ENCODE measurements at regions not wholly inside any gene's neighbourhood (a gene's known extent, or its start where the extent isn't known, plus 50 kb on each side); places are given as distances from the start of the nearest gene placed in this dataset.

- Histone ChIP-seq H4K91ac (ENCODE audit: low read depth, low read length) (no peak overlapping the region), H3K79me2 (ENCODE audit: control insufficient read depth, insufficient read depth, low read length, poor library complexity) (no peaks in the 10 kb centered on the region), H2BK120ac (ENCODE audit: insufficient read depth, low read length, poor library complexity) (no peak overlapping the region), H3K27me3 (ENCODE audit: insufficient read depth, low read length) (no peaks in the 10 kb centered on the region), H2AK5ac (ENCODE audit: low read length) (no peak overlapping the region), H3K27ac (ENCODE audit: low read depth, low read length) (no peak overlapping the region), H2BK12ac (ENCODE audit: low read length) (no peak overlapping the region), H3K4me2 (ENCODE audit: low read length) (no peak overlapping the region), H3K9me3 (ENCODE audit: insufficient read depth, low read depth, low read length) (no peaks in the 10 kb centered on the region), H4K8ac (ENCODE audit: low read depth, low read length) (no peak overlapping the region), H2BK5ac (ENCODE audit: low read depth, low read length, poor library complexity) (no peak overlapping the region), H4K12ac (ENCODE audit: low read depth, low read length) (no peak overlapping the region), H3K4ac (ENCODE audit: low read depth, low read length) (no peak overlapping the region), H3K36me3 (ENCODE audit: control insufficient read depth in 1 of 2, insufficient read depth in 2 of 2, low read length in 2 of 2) (no peaks in the 10 kb centered on the region), H3K9ac (ENCODE audit: low read length) (no peak overlapping the region), H3K4me1 (ENCODE audit: control insufficient read depth in 1 of 2, insufficient read depth in 2 of 2, low read length in 2 of 2) (no peaks in the 10 kb centered on the region), H3K23ac (ENCODE audit: low read length) (no peak overlapping the region), H3K18ac (ENCODE audit: low read length) (no peak overlapping the region), H3K14ac (ENCODE audit: low read length) (no peak overlapping the region), H2AFZ (ENCODE audit: insufficient read depth, low read length, poor library complexity) (no peak overlapping the region), H3K4me3 (ENCODE audit: low read depth, low read length) (no peak overlapping the region), H3K79me1 (ENCODE audit: low read length) (no peaks in the 10 kb centered on the region)
- no CpG with 5 or more reads among the region's 2 CpGs for WGBS (ENCODE audit: extremely low coverage, insufficient coverage, insufficient read length)
- DNase-seq: no peak
These were observed 97.1 kb upstream of the TMC3 start for GRCh38 chr15:81471151-81471550.

- no peaks in the 10 kb centered on the region for H3K36me3 ChIP-seq (ENCODE audit: control insufficient read depth in 1 of 2, insufficient read depth in 2 of 2, low read length in 2 of 2)
- no peak overlapping the region for H4K91ac ChIP-seq (ENCODE audit: low read depth, low read length)
- H3K23ac ChIP-seq (ENCODE audit: low read length): no peak overlapping the region
- H3K4me2 ChIP-seq (ENCODE audit: low read length): no peak overlapping the region
- H3K27ac ChIP-seq (ENCODE audit: low read depth, low read length): no peak overlapping the region
- no peak overlapping the region for H4K8ac ChIP-seq (ENCODE audit: low read depth, low read length)
- no CpG with 5 or more reads among the region's 5 CpGs for WGBS (ENCODE audit: extremely low coverage, insufficient coverage, insufficient read length)
- no peak overlapping the region for H2AFZ ChIP-seq (ENCODE audit: insufficient read depth, low read length, poor library complexity)
- no peak overlapping the region for H2AK5ac ChIP-seq (ENCODE audit: low read length)
- H2BK5ac ChIP-seq (ENCODE audit: low read depth, low read length, poor library complexity): no peak overlapping the region
- no peak for DNase-seq
- no peaks in the 10 kb centered on the region for H3K27me3 ChIP-seq (ENCODE audit: insufficient read depth, low read length)
- H3K79me2 ChIP-seq (ENCODE audit: control insufficient read depth, insufficient read depth, low read length, poor library complexity): no peaks in the 10 kb centered on the region
- H3K79me1 ChIP-seq (ENCODE audit: low read length): no peaks in the 10 kb centered on the region
- H4K12ac ChIP-seq (ENCODE audit: low read depth, low read length): no peak overlapping the region
- no peak overlapping the region for H2BK120ac ChIP-seq (ENCODE audit: insufficient read depth, low read length, poor library complexity)
- H3K4me1 ChIP-seq (ENCODE audit: control insufficient read depth in 1 of 2, insufficient read depth in 2 of 2, low read length in 2 of 2): no peaks in the 10 kb centered on the region
- no peak overlapping the region for H2BK12ac ChIP-seq (ENCODE audit: low read length)
- H3K4me3 ChIP-seq (ENCODE audit: low read depth, low read length): no peak overlapping the region
- H3K4ac ChIP-seq (ENCODE audit: low read depth, low read length): no peak overlapping the region
- no peak overlapping the region for H3K18ac ChIP-seq (ENCODE audit: low read length)
- no peak overlapping the region for H3K14ac ChIP-seq (ENCODE audit: low read length)
- no peak overlapping the region for H3K9ac ChIP-seq (ENCODE audit: low read length)
- no peaks in the 10 kb centered on the region for H3K9me3 ChIP-seq (ENCODE audit: insufficient read depth, low read depth, low read length)
These were observed 95.1 kb upstream of the TMC3 start for GRCh38 chr15:81469154-81469553.

- no peaks in the 10 kb centered on the region for H3K27me3 ChIP-seq (ENCODE audit: insufficient read depth, low read length)
- no peak overlapping the region for H3K27ac ChIP-seq (ENCODE audit: low read depth, low read length)
- H4K91ac ChIP-seq (ENCODE audit: low read depth, low read length): no peak overlapping the region
- H3K4me1 ChIP-seq (ENCODE audit: control insufficient read depth in 1 of 2, insufficient read depth in 2 of 2, low read length in 2 of 2): no peaks in the 10 kb centered on the region
- no peak overlapping the region for H3K9ac ChIP-seq (ENCODE audit: low read length)
- H3K18ac ChIP-seq (ENCODE audit: low read length): no peak overlapping the region
- H3K9me3 ChIP-seq (ENCODE audit: insufficient read depth, low read depth, low read length): no peaks in the 10 kb centered on the region
- no peaks in the 10 kb centered on the region for H3K79me1 ChIP-seq (ENCODE audit: low read length)
- H3K23ac ChIP-seq (ENCODE audit: low read length): no peak overlapping the region
- no peak overlapping the region for H3K4me3 ChIP-seq (ENCODE audit: low read depth, low read length)
- no peak overlapping the region for H3K4ac ChIP-seq (ENCODE audit: low read depth, low read length)
- H3K14ac ChIP-seq (ENCODE audit: low read length): no peak overlapping the region
- no peak overlapping the region for H3K4me2 ChIP-seq (ENCODE audit: low read length)
- no peaks in the 10 kb centered on the region for H3K79me2 ChIP-seq (ENCODE audit: control insufficient read depth, insufficient read depth, low read length, poor library complexity)
- no peak for DNase-seq
- no peak overlapping the region for H2BK120ac ChIP-seq (ENCODE audit: insufficient read depth, low read length, poor library complexity)
- H2AFZ ChIP-seq (ENCODE audit: insufficient read depth, low read length, poor library complexity): no peak overlapping the region
- H4K8ac ChIP-seq (ENCODE audit: low read depth, low read length): no peak overlapping the region
- H2AK5ac ChIP-seq (ENCODE audit: low read length): no peak overlapping the region
- no CpG with 5 or more reads among the region's 3 CpGs for WGBS (ENCODE audit: extremely low coverage, insufficient coverage, insufficient read length)
- H2BK12ac ChIP-seq (ENCODE audit: low read length): no peak overlapping the region
- H3K36me3 ChIP-seq (ENCODE audit: control insufficient read depth in 1 of 2, insufficient read depth in 2 of 2, low read length in 2 of 2): no peaks in the 10 kb centered on the region
- H2BK5ac ChIP-seq (ENCODE audit: low read depth, low read length, poor library complexity): no peak overlapping the region
- H4K12ac ChIP-seq (ENCODE audit: low read depth, low read length): no peak overlapping the region
These were observed 92.7 kb upstream of the TMC3 start for GRCh38 chr15:81466741-81467140.

GRCh38 chr15:81454024-81454423 is 80.0 kb upstream of the TMC3 start:
- no peak overlapping the region for H2BK120ac ChIP-seq (ENCODE audit: insufficient read depth, low read length, poor library complexity)
- no peak overlapping the region for H2AFZ ChIP-seq (ENCODE audit: insufficient read depth, low read length, poor library complexity)
- no peak overlapping the region for H4K8ac ChIP-seq (ENCODE audit: low read depth, low read length)
- H3K79me1 ChIP-seq (ENCODE audit: low read length): no peaks in the 10 kb centered on the region
- H3K9me3 ChIP-seq (ENCODE audit: insufficient read depth, low read depth, low read length): no peaks in the 10 kb centered on the region
- no peak overlapping the region for H3K23ac ChIP-seq (ENCODE audit: low read length)
- no CpG with 5 or more reads among the region's 1 CpG for WGBS (ENCODE audit: extremely low coverage, insufficient coverage, insufficient read length)
- no peak overlapping the region for H3K4me2 ChIP-seq (ENCODE audit: low read length)
- H3K14ac ChIP-seq (ENCODE audit: low read length): no peak overlapping the region
- H3K36me3 ChIP-seq (ENCODE audit: control insufficient read depth in 1 of 2, insufficient read depth in 2 of 2, low read length in 2 of 2): no peaks in the 10 kb centered on the region
- no peak overlapping the region for H3K4ac ChIP-seq (ENCODE audit: low read depth, low read length)
- H3K27me3 ChIP-seq (ENCODE audit: insufficient read depth, low read length): no peaks in the 10 kb centered on the region
- no peak overlapping the region for H3K18ac ChIP-seq (ENCODE audit: low read length)
- H4K91ac ChIP-seq (ENCODE audit: low read depth, low read length): no peak overlapping the region
- no peaks in the 10 kb centered on the region for H3K4me1 ChIP-seq (ENCODE audit: control insufficient read depth in 1 of 2, insufficient read depth in 2 of 2, low read length in 2 of 2)
- no peak overlapping the region for H4K12ac ChIP-seq (ENCODE audit: low read depth, low read length)
- H2BK5ac ChIP-seq (ENCODE audit: low read depth, low read length, poor library complexity): no peak overlapping the region
- H3K4me3 ChIP-seq (ENCODE audit: low read depth, low read length): no peak overlapping the region
- no peaks in the 10 kb centered on the region for H3K79me2 ChIP-seq (ENCODE audit: control insufficient read depth, insufficient read depth, low read length, poor library complexity)
- no peak for DNase-seq
- H3K27ac ChIP-seq (ENCODE audit: low read depth, low read length): no peak overlapping the region
- no peak overlapping the region for H3K9ac ChIP-seq (ENCODE audit: low read length)
- no peak overlapping the region for H2AK5ac ChIP-seq (ENCODE audit: low read length)
- H2BK12ac ChIP-seq (ENCODE audit: low read length): no peak overlapping the region
